Muscle of leg (tissue), 3 donors: ENCODE measurements at regions not wholly inside any gene's neighbourhood (a gene's known extent, or its start where the extent isn't known, plus 50 kb on each side); places are given as distances from the start of the nearest gene placed in this dataset.

Experiments
- DNase-seq: peaks from one replicate; pipeline ENCODE4 v3.0.0; 2013
- H3K27ac ChIP-seq: one replicate; pipeline ENCODE4 v1.5.1; 2013; ENCODE audit warnings: mild to moderate bottlenecking, low read length, control low read depth
- H3K27me3 ChIP-seq: one replicate; pipeline ENCODE4 v1.6.1; 2013; ENCODE audit warnings: low read length; ENCODE audit not compliant: control insufficient read depth, insufficient read depth
- H3K36me3 ChIP-seq: one replicate; pipeline ENCODE4 v1.6.1; 2013; ENCODE audit warnings: low read length; ENCODE audit not compliant: control insufficient read depth, insufficient read depth
- H3K4me1 ChIP-seq: one replicate; pipeline ENCODE4 v1.6.1; 2013; ENCODE audit warnings: low read length; ENCODE audit not compliant: control insufficient read depth, insufficient read depth
- H3K4me3 ChIP-seq: one replicate; pipeline ENCODE4 v1.5.1; 2013; ENCODE audit warnings: low read length, control low read depth
- H3K9me3 ChIP-seq: replicated peaks from 2 replicates; pipeline ENCODE4 v1.6.1; 2013; ENCODE audit warnings: low read depth, low read length; ENCODE audit not compliant: control insufficient read depth
- WGBS: methylation state at CpG from one replicate; pipeline ENCODE4 v1.1.5; 2013; ENCODE audit warnings: missing lambda C conversion rate; ENCODE audit not compliant: insufficient coverage; 5-methylcytosine and 5-hydroxymethylcytosine counted together

DNA sequence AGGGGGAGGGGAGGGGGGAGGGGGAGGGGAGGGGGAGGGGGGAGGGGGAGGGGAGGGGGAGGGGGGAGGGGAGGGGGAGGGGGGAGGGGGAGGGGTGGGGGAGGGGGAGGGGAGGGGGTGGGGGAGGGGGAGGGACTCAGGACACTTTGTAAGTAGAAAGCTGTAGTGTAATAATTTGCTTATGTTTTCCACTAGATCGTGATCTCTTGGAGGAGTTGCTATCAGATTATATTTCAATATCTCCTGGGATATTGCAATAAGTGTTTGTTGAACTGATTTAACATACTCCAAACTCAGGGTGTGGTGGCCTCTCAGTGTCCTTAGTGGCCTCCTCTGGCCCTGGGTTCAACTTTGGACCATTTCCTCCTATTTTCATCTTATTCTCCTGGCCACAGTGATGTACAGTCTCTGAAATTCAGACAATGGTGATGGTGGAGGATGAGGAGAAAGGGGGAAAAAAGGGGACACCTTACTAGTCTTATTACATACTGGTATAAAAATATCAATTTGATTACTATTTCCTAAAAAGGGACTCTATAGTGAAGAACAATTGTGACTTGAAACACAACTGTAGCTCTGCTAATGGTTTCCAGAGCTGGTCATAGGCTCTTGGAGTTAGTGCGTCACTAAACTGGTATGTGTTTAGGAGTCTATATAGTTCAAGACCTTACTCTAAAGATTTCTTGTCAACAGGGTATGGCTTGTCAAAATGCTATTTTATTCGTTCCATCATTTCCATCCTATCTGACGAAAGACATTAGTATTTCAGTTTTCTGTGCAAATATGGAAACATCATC is 89.6 kb downstream of the DDX1 start:
- no CpG with 5 or more reads among the region's 4 CpGs for WGBS
- H3K9me3 ChIP-seq: peaks cover 4% of the 10 kb centered on the region
- no peak overlapping the region for H3K27ac ChIP-seq
- H3K4me3 ChIP-seq: no peak overlapping the region
- no peaks in the 10 kb centered on the region for H3K36me3 ChIP-seq
- peaks cover 5% of the 10 kb centered on the region for H3K27me3 ChIP-seq
- no peaks in the 10 kb centered on the region for H3K4me1 ChIP-seq
- no peak for DNase-seq

DNA sequence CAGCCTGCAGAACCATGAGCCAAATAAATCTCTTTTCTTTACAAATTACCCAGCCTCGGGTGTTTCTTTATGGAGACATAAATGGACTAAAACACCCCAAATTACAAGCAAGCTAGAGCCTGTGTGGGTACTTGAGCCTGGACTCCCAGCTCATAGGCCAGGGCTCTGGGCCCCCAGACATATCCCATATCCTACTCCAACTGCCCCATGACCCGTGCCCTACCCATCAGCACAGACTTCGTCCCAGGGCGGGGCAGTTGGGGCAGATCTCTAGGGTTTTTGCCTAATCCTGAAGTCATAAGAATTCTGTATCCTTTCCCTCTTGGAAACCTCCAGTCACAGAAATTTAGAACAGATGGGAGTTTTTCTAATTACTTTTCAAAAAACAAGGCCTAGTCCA is 90.7 kb downstream of the DDX1 start:
- Histone ChIP-seq H3K4me3 (no peak overlapping the region), H3K36me3 (no peaks in the 10 kb centered on the region), H3K9me3 (peaks cover 4% of the 10 kb centered on the region), H3K4me1 (no peaks in the 10 kb centered on the region), H3K27me3 (peaks cover 5% of the 10 kb centered on the region), H3K27ac (no peak overlapping the region)
- WGBS: 85% methylated on average over 3 of the region's 4 CpGs
- no peak for DNase-seq

DNA sequence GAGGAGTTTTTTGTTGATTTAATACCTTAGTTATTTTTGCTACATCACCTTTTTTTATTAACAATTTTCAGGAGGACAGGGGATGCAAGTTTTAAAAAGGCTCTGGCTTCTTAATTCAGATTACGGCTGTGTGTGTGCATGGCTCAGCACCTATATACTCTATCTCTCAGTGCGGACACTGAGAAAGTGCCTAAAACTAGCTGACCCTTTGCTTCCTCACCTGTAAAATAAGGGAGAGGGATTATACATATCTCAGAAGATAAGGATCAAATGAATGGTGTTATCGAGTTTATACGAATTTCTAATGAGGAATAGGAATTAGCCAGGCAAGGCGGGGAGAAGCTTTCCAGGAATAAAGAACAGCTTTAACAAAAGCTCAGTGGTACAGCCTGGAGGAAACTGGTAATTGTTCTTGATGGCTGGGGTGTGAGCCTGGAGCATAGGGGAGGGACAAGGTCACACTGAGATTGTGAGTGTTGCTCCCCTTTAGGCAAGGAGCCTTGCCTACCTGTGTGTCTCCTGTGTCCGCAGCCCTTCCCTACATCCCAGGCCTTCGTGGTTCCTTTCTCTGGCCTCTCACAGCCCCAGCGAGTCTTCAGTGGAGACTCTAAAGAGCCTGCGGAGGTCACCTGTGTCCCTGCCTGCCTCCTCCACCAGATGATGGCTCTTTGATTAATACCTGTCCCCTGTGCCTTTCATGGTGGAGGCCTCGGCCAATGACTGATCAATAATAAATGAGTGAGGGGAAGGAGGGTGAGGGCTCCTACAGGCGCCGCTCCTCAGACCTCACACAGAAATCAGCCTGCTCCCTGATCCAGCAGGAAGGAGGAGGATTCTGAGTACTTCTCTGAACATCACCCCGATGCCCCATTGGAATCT is 92.7 kb downstream of the DDX1 start:
- H3K36me3 ChIP-seq: no peaks in the 10 kb centered on the region
- WGBS: 89% methylated on average over 4 of the region's 13 CpGs
- no peak overlapping the region for H3K27ac ChIP-seq
- H3K4me1 ChIP-seq: no peaks in the 10 kb centered on the region
- DNase-seq: no peak
- peaks cover 1% of the 10 kb centered on the region for H3K9me3 ChIP-seq
- no peak overlapping the region for H3K4me3 ChIP-seq
- peaks cover 10% of the 10 kb centered on the region for H3K27me3 ChIP-seq

DNA sequence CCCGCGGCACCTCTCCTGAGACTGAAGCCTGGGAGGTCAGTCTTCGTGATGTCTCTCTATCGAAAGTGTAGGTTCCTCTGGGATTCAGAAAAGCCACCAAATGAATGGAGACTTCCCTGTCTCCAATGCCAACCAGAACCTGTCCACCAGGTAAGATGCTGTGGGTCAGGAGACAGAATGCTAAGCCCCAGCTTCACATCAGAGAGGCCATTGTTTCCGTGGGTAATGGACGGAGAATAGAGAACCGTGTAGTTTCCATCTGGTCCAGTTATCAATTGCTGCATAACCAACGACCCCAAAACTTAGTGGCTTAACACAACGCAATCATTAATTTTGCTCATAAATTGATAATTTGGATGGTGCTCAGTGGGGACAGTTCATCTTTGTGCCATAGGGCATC is 93.5 kb downstream of the DDX1 start:
- H3K27me3 ChIP-seq: peaks cover 11% of the 10 kb centered on the region
- H3K4me1 ChIP-seq: no peaks in the 10 kb centered on the region
- no peak overlapping the region for H3K27ac ChIP-seq
- H3K4me3 ChIP-seq: no peak overlapping the region
- WGBS: 87% methylated on average over 7 of the region's 9 CpGs
- H3K36me3 ChIP-seq: no peaks in the 10 kb centered on the region
- no peak for DNase-seq
- no peaks in the 10 kb centered on the region for H3K9me3 ChIP-seq

DNA sequence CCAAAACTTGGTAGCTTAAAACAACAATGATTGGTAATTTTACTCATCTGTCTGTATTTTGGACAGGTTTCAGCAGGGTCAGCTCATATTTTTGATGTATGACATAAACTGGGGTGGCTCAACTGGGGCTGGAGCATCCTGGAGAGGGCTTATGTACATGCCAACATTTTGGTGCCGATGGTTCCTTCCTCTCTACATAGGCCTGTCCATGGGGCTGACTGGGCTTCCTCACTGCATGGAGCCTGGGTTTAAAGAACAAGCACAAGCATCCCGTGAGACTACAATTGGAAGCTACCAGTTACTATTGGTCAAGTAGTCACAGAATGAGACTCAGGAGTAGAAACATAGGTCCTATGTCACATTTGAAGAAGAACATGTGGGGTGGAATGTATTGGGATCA is 95.0 kb downstream of the DDX1 start:
- Histone ChIP-seq H3K27me3 (peaks cover 11% of the 10 kb centered on the region), H3K9me3 (no peaks in the 10 kb centered on the region), H3K27ac (no peak overlapping the region), H3K4me1 (no peaks in the 10 kb centered on the region), H3K4me3 (no peak overlapping the region), H3K36me3 (no peaks in the 10 kb centered on the region)
- no CpG with 5 or more reads among the region's 2 CpGs for WGBS
- no peak for DNase-seq

DNA sequence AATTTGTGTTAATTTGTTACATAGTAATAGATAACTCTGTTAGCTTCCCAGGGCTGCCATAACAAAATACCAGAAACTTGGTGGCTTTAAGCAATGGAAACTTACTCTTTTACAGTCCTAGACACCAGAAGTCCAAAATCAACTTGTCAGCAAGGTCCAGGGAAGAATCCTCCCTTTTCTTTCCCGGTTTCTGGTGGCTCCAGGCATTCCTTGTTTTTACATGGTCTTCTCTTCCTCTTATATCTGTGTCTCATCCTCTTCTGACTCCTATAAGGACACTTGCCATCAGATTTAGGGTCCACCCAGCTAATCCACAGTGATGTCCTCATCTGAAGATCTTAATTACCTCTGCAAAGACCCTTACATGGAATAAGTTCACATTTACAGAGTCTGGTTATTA is 95.6 kb downstream of the DDX1 start:
- no peak for DNase-seq
- no peak overlapping the region for H3K27ac ChIP-seq
- 75% methylated on average over 1 of the region's 1 CpG for WGBS
- no peaks in the 10 kb centered on the region for H3K9me3 ChIP-seq
- no peaks in the 10 kb centered on the region for H3K4me1 ChIP-seq
- H3K36me3 ChIP-seq: no peaks in the 10 kb centered on the region
- H3K27me3 ChIP-seq: peaks cover 11% of the 10 kb centered on the region
- H3K4me3 ChIP-seq: no peak overlapping the region

DNA sequence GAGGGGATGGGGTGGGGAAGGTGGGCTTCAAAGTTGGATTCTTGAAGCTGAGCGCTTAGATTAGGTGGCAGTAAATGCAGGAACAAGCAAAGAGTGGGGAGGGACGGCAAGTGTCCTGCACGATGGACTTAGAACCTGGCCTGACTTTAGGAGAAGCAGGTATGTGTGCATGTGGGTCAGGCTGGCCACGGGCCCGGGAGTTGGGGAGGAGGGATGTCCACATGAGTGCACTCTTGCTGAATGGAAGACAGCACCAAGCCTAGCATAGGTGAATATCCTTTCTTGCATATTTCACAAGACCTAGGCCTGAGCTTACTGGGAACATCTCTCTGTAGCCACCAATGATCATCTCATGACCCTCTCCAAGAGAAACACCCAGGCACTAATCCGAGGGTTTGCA is 96.1 kb downstream of the DDX1 start:
- H3K27me3 ChIP-seq: peaks cover 11% of the 10 kb centered on the region
- WGBS: 94% methylated on average over 5 of the region's 6 CpGs
- H3K27ac ChIP-seq: no peak overlapping the region
- no peaks in the 10 kb centered on the region for H3K4me1 ChIP-seq
- no peak for DNase-seq
- no peaks in the 10 kb centered on the region for H3K36me3 ChIP-seq
- H3K9me3 ChIP-seq: no peaks in the 10 kb centered on the region
- H3K4me3 ChIP-seq: no peak overlapping the region

DNA sequence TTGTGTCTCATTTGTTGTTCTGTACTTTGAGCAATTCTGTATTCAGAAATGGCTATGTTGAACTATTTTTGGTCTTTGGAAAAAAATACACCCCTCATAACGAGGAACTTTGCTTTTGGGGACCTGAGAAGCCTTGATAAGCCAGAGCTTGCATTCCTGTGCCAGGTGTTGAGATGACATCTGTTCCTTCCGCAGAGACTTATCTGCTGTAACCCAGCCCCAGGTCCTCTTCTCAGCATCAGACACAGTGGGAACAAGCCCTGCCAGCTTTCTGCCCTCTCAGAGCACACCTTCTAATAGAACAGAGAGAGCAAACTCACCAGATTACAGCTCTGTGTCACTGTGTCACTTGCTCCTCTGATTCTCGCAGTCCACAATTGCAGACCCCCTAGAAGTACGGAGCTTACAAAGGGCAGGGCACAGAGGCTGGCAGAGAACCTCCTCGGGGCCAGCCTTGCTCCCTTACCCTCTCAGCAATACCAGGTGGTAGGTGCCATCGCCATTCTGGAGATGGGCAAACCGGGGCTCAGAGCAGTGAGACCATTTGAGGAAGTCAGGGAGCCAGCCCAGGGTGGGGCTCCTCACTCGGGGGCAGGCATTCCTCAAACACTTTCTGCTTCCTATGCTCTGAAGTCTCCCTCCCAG is 97.4 kb downstream of the DDX1 start:
- Histone ChIP-seq H3K4me1 (peaks cover 2% of the 10 kb centered on the region), H3K36me3 (no peaks in the 10 kb centered on the region), H3K27me3 (peaks cover 15% of the 10 kb centered on the region), H3K9me3 (no peaks in the 10 kb centered on the region), H3K27ac (no peak overlapping the region), H3K4me3 (no peak overlapping the region)
- no peak for DNase-seq
- WGBS: 60% methylated on average over 6 of the region's 8 CpGs

DNA sequence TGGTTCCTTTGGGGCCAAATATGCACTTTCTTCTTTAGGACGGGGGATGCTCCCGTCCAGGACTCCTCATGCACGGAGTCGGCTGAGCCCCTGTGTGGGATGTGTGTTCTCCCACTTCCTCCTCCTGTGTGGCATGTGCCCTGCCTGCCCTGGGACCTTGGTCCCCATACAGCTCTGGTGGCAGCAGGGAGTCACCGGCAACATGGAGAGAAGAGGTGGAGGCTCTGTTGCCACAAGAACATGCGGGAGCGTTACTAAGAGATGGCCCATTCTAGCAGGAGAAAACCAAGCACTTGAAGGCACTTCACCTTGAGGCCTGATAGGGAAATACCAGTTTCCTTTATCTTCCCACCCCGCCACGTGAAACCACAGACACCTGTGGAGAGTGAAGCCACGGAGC is 98.0 kb downstream of the DDX1 start:
- no peak overlapping the region for H3K4me3 ChIP-seq
- no peak overlapping the region for H3K27ac ChIP-seq
- no peaks in the 10 kb centered on the region for H3K9me3 ChIP-seq
- WGBS: 75% methylated on average over 8 of the region's 10 CpGs
- H3K4me1 ChIP-seq: peaks cover 8% of the 10 kb centered on the region
- H3K36me3 ChIP-seq: no peaks in the 10 kb centered on the region
- peaks cover 15% of the 10 kb centered on the region for H3K27me3 ChIP-seq
- no peak for DNase-seq
